Myocyte (in vitro differentiated cells): ENCODE measurements at regions not wholly inside any gene's neighbourhood (a gene's known extent, or its start where the extent isn't known, plus 50 kb on each side); places are given as distances from the start of the nearest gene placed in this dataset.
A peak's percentile ranks its signal among the peaks of the same experiment; 100 is the strongest.
"Not testable (repeated sequence)": the region's sequence is repeated elsewhere in the genome, so short reads cannot be mapped to it uniquely, and the experiment has no call there.

Experiments used
- DNase-seq: peaks from one replicate; pipeline ENCODE4 v3.0.0-alpha.2; 2012; ENCODE audit warnings: low read depth

- peak; percentile 2 for DNase-seq
These were observed 1305.0 kb upstream of the NRXN1 start for GRCh38 chr2:52336951-52337350.

DNA sequence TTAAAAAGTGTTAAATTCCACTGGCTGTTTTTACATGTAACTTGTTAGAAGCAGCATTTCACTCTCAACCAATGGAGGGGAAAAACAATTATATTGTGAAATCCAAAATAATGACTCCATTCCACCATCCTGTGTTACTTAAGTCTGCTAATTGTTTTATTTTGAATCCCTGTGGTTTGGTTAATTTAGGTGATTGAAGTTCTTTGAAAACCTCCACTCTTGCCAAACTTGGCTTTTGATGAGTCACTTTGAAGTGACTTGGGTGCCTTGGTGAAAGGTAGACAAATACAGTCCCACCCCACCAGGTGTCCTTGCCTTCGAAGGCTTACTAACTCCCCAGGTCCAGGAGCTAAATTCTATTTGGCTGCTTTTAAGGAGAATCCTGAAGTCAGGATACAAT is 1303.8 kb upstream of the NRXN1 start:
- DNase-seq, result no peak

DNA sequence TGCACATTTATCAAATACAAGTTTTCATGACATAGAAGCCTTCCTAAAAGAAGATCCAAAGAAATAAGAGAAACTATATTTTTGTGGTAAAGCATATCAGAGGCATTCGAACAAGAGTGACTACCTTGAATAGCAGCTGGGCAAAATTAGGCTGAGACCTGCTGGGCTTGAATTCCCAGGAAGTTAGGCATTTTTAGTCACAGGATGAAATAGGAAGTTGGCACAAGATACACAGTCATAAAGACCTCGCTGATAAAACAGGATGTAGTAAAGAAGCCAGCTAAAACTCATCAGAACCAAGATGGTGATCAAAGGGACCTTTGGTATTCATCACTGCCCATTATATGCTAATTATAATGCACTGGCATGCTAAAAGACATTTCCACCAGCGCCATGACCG is 1302.3 kb upstream of the NRXN1 start:
- no peak for DNase-seq

- no peak for DNase-seq
These were observed 1295.7 kb upstream of the NRXN1 start for GRCh38 chr2:52327641-52328040.

DNA sequence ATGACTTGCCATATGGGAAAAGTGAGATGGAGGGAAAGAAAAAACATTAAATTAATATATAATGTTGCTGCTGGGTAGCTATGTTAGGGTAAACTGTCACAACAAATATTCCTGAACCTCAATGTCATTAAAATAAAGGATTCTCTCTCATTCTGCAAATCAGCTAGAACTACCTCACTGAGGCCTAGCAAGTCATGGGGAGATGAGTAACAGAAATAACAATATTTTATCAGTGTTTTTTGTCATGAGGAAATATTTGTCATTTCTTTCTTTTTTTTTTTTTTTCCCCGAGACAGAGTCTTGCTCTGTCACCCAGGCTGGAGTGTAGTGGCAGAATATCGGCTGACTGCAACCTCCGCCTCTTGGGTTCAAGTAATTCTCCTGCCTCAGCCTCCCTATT is 1282.3 kb upstream of the NRXN1 start:
- DNase-seq, result no peak

DNA sequence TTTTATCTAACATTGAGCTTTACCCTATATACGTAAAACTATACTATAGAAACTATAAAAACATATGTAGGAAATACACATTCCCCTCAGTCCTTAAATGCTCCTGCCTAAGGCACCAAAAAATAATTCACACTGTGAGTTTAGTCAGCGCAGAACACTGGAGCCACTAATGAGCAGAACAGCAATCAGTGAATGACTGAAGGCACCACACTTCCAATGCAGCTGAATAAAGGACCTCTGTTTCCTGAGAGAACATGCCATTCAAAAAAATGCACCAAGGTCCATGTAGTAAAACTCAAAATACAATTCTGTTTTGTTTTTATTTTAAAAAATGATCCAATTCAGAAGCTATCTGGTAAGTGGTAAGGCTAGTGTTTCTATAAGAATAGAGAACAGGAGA is 1280.6 kb upstream of the NRXN1 start:
- no peak for DNase-seq

- DNase-seq, result no peak
These were observed 1279.9 kb upstream of the NRXN1 start for GRCh38 chr2:52311862-52312261.

DNA sequence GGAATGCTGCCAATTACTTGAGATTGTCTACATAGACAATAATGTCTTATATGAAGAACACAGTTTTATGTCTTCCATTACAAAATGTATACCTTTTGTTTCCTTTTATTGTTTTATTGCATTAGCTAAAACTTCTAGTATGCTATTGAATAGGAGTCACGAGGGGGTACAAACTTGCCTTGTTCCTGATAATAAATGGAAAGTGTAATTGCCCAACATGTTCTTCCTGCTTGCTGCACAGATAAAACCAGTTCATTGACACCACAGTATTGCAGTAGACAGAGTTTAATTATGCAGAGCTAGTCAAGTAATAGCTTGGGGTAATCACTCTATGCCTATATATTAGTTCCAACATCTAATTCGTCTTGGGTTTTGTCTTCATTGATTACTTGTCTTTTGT is 1276.2 kb upstream of the NRXN1 start:
- DNase-seq, result no peak

DNA sequence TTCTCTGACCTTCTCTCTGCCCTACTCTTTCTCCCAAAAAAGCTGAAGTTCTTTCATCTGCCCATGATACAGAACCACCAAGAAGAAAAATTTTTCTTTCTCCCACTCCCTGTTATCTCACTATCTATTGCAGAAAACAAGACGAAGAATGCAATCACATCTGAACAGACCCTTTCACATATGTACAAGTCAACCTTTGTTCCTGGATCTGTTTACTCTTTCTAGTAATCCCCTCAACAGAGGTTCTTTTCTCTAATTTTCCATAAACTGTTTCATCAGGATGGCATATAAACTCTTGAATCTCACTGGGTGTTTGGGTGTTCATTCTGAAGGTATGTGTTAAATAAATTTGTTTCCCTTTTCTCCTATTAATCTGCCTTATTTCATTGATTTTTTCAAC is 1262.7 kb upstream of the NRXN1 start:
- DNase-seq, result no peak

DNA sequence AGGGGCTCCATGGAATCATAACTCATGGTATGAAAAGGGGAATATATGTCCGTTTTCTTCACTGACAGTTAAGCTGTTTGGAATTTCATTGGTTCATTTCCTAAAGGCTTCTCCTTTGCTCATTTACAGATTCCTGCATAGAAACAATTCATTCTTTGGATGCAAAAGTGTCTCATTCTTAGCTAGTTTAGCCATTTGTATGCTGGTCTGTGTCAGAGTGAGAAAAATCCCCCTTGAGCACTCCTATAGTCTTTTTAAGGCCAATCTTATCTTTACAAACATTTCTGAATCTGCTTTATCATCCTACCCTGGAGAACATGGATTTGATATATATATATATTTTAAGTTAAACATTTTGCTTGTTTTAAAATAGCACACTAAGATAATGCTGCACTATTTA is 1260.9 kb upstream of the NRXN1 start:
- no peak for DNase-seq

DNA sequence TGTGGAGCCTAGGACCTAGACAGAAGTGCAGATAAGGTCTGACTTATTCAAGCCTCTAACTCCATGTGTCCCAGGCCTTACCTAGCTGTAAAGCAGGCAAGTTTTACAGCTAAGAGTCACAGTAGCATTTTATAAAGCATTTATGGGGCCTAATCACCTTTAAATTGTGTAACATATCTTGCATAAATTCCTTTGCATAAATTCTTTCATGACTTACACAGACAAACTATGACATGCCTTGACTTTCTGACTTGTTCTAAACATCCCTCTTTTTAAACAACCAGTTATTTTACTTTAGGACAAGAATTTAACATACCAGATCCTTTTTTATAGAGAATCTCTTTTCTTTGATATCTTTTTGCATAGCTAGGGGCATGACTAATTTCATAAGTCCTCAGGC is 1257.8 kb upstream of the NRXN1 start:
- no peak for DNase-seq

DNA sequence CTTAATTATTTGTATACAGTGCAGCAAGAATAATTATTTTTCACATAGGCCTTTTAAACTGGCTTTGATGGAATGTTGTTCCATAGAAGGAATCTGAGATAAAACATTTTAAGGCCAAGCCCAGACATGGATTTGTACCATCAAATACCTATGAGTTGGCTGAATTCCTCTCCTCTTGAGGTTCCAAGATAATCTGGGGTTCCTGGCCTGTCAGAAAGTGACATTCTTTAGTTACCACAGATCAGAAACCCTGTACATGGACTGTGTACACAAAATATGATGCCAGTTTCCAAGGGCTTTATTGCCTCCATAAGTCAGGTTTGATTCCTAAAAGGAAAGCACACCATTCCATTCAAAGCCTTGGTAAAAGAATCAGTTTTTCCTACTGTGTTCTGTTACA is 1256.7 kb upstream of the NRXN1 start:
- DNase-seq, result no peak

DNA sequence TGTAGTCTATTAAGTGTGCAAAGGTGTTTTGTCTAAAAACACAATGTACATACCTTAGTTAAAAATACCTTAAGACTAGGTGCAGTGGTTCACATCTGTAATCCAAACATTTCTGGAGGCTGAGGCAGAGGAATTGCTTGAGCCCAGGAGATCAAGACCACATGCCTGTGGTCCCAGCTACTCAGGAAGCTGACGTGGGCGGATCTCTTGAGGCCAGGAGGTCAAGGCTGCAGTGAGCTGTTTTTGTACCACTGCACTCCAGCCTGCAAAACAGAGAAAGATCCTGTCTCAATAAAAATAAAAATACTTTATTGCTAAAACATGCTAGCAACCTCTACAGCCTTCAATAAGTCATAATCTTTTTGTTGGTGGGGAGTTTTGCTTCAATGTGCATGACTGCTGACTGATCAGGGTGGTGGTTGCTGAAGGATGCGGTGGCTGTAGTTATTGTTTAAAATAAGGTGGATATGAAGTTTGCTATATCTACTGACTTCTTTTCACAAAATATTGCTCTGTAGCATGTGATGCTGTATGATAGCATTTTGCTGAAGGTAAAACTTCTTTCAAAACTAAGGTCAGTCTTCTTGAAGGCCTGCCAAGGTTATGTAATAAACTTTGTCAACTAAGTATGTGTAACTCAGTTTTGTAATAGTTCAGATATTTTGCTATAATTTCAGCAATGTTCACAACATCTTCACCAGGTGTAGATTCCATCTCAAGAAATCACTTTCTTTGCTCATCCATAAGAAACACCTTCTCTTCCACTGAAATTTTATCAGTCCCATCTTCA is 1238.0 kb upstream of the NRXN1 start:
- peak; percentile 15 for DNase-seq

DNA sequence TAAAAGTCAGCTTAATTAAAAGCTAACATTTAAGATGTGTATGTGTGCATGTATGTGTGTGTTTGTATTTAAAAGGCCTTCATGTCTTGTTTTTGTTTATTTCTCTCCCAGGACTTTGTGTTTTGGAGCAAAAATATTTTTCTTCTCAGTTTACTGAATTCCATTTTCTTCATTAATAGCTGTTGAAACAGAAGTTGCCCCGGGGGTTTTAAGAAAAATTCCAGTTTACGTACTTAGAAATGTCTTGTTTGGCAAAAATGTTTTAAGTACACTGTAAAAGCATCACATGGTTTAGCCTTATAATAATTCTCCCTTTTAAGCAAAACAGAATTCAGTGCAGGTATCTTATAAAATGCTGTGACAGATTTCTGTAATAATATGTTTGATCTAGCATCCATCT is 1233.0 kb upstream of the NRXN1 start:
- DNase-seq, result no peak

GRCh38 chr2:52264488-52264887 is 1232.6 kb upstream of the NRXN1 start:
- DNase-seq, result no peak

DNA sequence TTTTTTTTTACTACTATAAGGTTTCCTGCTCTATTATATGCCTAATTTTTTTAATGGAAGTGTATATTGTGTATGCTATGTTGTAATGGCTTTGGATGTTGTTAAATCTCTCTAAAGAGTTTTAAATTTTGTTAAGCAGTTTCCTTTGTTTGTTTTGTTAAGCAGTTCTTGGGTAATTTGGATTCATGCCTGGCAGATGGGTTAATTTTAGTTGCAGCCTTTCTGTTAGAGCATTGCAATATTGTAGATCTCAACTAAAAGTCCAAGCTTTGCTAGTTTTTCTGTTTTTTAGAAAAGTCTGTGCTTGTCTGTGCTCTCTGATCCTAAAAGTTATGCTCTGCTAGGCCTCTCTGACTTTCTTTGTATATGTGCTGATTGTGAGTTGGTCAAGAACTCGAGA is 1229.0 kb upstream of the NRXN1 start:
- DNase-seq, result peak; percentile 3

DNA sequence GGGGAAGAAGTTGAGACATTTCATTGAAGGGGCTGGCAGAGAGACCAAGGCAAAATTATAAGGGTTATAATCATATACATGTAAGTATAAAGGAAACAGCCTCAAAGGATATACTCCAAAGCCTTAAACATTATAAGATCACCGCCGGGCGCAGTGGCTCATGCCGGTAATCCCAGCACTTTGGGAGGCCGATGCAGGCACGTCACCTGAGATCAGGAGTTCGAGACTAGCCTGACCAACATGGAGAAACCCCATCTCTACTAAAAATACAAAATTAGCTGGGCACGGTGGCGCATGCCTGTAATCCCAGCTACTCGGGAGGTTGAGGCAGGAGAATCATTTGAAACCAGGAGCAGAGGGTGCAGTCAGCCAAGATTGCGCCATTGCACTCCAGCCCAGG is 1227.0 kb upstream of the NRXN1 start:
- not testable (repeated sequence) for DNase-seq

DNA sequence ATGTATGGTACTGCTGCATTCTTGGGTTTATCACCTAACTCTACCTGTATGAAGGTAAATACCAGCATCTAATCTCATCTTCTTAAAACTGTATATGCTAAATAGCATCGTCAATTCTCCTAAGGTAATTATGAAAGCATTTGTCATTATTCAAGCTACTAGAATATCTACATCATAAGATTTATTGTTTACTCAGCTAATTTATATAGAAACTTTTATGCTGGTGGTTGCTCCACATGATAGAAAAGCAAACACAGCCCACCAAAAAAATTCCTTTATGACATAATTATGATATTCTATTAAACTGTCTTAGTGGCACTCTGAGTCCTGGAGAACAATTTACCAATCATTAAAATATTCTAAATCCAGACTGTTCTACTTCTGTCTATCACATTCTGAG is 1226.1 kb upstream of the NRXN1 start:
- DNase-seq, result no peak

- no peak for DNase-seq
These were observed 1221.6 kb upstream of the NRXN1 start for GRCh38 chr2:52253416-52253980.

DNA sequence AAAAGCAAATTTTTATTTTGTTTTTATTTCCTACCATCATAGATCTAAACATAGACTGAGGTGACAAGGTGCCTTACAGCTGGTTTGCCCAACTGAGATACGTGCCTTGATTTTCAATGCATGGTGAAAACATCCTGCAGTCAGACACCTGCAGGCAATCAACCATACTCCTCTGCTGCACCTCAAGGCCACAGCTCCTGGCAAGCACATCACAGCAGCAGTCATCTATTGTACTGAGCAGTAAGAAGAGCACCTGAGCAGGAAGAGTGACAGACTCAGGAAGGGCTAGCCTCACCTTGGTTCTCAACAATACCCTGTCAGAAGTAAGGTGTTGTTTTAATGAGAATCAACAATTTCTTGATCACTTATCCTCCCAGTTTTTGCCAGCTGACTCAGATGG is 1206.8 kb upstream of the NRXN1 start:
- no peak for DNase-seq

DNA sequence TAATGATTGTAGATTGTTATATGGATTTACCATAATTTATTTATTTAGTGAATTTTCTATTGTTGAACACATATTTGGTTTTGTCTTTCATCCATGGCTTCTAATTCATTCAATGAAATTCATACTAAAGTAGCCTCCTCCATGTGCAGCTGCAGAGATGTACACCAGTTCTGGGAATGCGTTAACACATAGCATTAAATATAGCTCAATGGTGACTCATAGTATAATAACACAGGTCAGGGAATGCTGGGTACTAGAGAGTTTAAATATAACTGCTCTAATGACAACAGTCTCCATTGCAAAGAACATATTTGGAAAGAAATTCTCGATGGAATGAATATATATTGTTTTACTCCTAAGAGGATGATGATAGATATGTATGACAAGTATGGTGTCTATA is 1190.2 kb upstream of the NRXN1 start:
- peak; percentile 39 for DNase-seq

DNA sequence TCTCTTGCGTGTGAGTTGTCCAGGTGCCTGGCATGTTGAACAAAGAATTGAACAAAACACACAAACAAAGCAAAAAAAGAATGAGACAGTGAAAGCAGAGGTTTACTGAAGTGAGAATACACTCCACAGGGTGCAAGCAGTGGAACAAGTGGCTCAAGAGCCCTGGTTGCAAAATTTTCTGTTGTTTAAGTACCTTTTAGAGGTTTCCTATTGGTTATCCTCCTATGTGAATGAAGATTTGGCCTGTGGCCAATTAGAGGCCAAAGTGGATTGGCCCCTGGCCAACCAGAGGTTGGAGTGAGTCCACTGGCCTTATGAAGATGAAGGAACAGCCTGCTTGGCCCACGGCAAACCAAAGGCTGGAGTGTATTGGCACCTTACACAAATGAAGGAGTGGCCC is 1188.5 kb upstream of the NRXN1 start:
- DNase-seq, result peak; percentile 1

DNA sequence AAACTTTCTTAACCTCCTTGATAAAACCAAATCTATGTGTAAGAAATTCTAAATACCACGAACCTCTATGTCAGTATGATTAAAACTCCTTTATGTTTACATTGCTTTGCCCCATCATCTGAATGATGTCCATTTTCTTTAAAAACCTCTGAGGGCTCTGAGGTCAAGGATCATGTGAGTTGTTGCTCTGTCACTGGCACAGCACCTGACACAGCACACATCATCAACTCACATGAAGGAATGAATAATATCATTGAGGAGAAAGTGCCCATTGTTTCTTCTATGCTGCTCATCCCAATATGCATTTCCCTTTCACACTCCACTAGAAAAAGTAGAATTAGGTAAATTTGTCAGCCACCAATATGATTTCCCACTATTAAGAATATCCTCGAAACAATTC is 1178.7 kb upstream of the NRXN1 start:
- DNase-seq, result no peak
